ENCODE measurements at regions not wholly inside any gene's neighbourhood (a gene's known extent, or its start where the extent isn't known, plus 50 kb on each side); places are given as distances from the start of the nearest gene placed in this dataset.

- Histone ChIP-seq H4K20me1 (ENCODE audit: insufficient read depth, low read length) (no peaks in the 10 kb centered on the region), H3K27ac (ENCODE audit: low read length) (no peak overlapping the region), H3K9me2 (replicated peaks; ENCODE audit: insufficient read depth, low read length) (no peaks in the 10 kb centered on the region), H3K4me1 (ENCODE audit: low read length) (no peaks in the 10 kb centered on the region), H3K9ac (ENCODE audit: low read length) (no peak overlapping the region), H3K27me3 (replicated peaks; ENCODE audit: insufficient read depth, low read length) (no peaks in the 10 kb centered on the region), H3K4me2 (ENCODE audit: low read depth, low read length) (no peak overlapping the region), H3K9me3 (replicated peaks; ENCODE audit: insufficient read depth, low read length) (no peaks in the 10 kb centered on the region), H3K79me2 (ENCODE audit: low read length) (no peaks in the 10 kb centered on the region), H3K4me3 (ENCODE audit: low read length) (no peak overlapping the region), H3F3A (ENCODE audit: insufficient read depth, low read length) (no peaks in the 10 kb centered on the region), H3K36me3 (replicated peaks; ENCODE audit: insufficient read depth, low read length) (no peaks in the 10 kb centered on the region), H2AFZ (ENCODE audit: low read length) (no peak overlapping the region)
- no peak for DNase-seq
- TF ChIP-seq EZH2 (optimal IDR thresholded peaks at IDR 0.05; ENCODE audit: low read depth, low read length): no peak
- TF ChIP-seq EZH2phosphoT487 (IDR thresholded peaks at IDR 0.05; ENCODE audit: low read length): no peak
- TF ChIP-seq, protein P1, sequence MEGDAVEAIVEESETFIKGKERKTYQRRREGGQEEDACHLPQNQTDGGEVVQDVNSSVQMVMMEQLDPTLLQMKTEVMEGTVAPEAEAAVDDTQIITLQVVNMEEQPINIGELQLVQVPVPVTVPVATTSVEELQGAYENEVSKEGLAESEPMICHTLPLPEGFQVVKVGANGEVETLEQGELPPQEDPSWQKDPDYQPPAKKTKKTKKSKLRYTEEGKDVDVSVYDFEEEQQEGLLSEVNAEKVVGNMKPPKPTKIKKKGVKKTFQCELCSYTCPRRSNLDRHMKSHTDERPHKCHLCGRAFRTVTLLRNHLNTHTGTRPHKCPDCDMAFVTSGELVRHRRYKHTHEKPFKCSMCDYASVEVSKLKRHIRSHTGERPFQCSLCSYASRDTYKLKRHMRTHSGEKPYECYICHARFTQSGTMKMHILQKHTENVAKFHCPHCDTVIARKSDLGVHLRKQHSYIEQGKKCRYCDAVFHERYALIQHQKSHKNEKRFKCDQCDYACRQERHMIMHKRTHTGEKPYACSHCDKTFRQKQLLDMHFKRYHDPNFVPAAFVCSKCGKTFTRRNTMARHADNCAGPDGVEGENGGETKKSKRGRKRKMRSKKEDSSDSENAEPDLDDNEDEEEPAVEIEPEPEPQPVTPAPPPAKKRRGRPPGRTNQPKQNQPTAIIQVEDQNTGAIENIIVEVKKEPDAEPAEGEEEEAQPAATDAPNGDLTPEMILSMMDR (IDR thresholded peaks at IDR 0.05; ENCODE audit: low read length): no peak
Measured at GRCh38 chr5:82834151-82834550, 243.0 kb downstream of the TMEM167A start.

DNA sequence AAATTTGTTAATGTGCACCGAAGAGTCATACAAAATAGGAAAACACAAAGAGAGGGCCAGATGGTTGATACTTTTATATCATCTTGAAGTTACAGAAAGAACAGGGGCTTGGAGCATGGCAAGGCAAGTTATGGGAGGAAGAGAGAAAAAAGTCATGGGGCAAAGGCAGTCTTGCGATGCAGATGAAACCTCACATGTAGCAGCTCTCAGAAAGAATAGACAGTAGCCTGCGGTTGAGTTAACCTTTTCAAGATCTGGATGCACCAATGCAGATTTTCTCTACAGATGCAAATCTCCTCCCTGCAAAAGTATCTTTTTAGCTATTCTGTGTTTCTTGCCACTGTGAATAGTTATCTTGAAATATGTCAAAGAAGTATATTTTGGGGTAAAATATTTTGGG, 243.9 kb downstream of the TMEM167A start:
- H3K9me2 ChIP-seq (replicated peaks; ENCODE audit: insufficient read depth, low read length): no peaks in the 10 kb centered on the region
- H3K36me3 ChIP-seq (replicated peaks; ENCODE audit: insufficient read depth, low read length): no peaks in the 10 kb centered on the region
- H3K9me3 ChIP-seq (replicated peaks; ENCODE audit: insufficient read depth, low read length): no peaks in the 10 kb centered on the region
- TF ChIP-seq, protein P1 (IDR thresholded peaks at IDR 0.05; ENCODE audit: low read length): no peak
- TF ChIP-seq EZH2 (optimal IDR thresholded peaks at IDR 0.05; ENCODE audit: low read depth, low read length) (no peak), EZH2phosphoT487 (IDR thresholded peaks at IDR 0.05; ENCODE audit: low read length) (no peak)
- no peaks in the 10 kb centered on the region for H3F3A ChIP-seq (ENCODE audit: insufficient read depth, low read length)
- no peak overlapping the region for H3K9ac ChIP-seq (ENCODE audit: low read length)
- H3K27ac ChIP-seq (ENCODE audit: low read length): no peak overlapping the region
- H3K4me1 ChIP-seq (ENCODE audit: low read length): no peaks in the 10 kb centered on the region
- H4K20me1 ChIP-seq (ENCODE audit: insufficient read depth, low read length): no peaks in the 10 kb centered on the region
- H3K27me3 ChIP-seq (replicated peaks; ENCODE audit: insufficient read depth, low read length): no peaks in the 10 kb centered on the region
- no peak overlapping the region for H2AFZ ChIP-seq (ENCODE audit: low read length)
- no peak for DNase-seq
- H3K4me2 ChIP-seq (ENCODE audit: low read depth, low read length): no peak overlapping the region
- H3K4me3 ChIP-seq (ENCODE audit: low read length): no peak overlapping the region
- H3K79me2 ChIP-seq (ENCODE audit: low read length): no peaks in the 10 kb centered on the region

GRCh38 chr5:82832445-82832844, 244.7 kb downstream of the TMEM167A start:
- Histone ChIP-seq H3K4me1 (ENCODE audit: low read length) (no peaks in the 10 kb centered on the region), H3K36me3 (replicated peaks; ENCODE audit: insufficient read depth, low read length) (no peaks in the 10 kb centered on the region), H4K20me1 (ENCODE audit: insufficient read depth, low read length) (no peaks in the 10 kb centered on the region), H3K79me2 (ENCODE audit: low read length) (no peaks in the 10 kb centered on the region), H3K27me3 (replicated peaks; ENCODE audit: insufficient read depth, low read length) (no peaks in the 10 kb centered on the region), H3F3A (ENCODE audit: insufficient read depth, low read length) (no peaks in the 10 kb centered on the region), H3K9ac (ENCODE audit: low read length) (no peak overlapping the region), H3K27ac (ENCODE audit: low read length) (no peak overlapping the region), H3K4me3 (ENCODE audit: low read length) (no peak overlapping the region), H2AFZ (ENCODE audit: low read length) (no peak overlapping the region), H3K9me3 (replicated peaks; ENCODE audit: insufficient read depth, low read length) (no peaks in the 10 kb centered on the region), H3K4me2 (ENCODE audit: low read depth, low read length) (no peak overlapping the region), H3K9me2 (replicated peaks; ENCODE audit: insufficient read depth, low read length) (no peaks in the 10 kb centered on the region)
- TF ChIP-seq, protein P1 (IDR thresholded peaks at IDR 0.05; ENCODE audit: low read length): no peak
- no peak for TF ChIP-seq EZH2phosphoT487 (IDR thresholded peaks at IDR 0.05; ENCODE audit: low read length)
- TF ChIP-seq EZH2 (optimal IDR thresholded peaks at IDR 0.05; ENCODE audit: low read depth, low read length): no peak
- no peak for DNase-seq

Data from MM.1S (cell line).